Smooth muscle cell (in vitro differentiated cells): ENCODE measurements at regions not wholly inside any gene's neighbourhood (a gene's known extent, or its start where the extent isn't known, plus 50 kb on each side); places are given as distances from the start of the nearest gene placed in this dataset.

ENCODE experiments used
- DNase-seq: peaks from one replicate; lab custom pipeline; 2025; ENCODE audit not compliant: unreplicated experiment; lab: John Stamatoyannopoulos, UW
- H2AFZ ChIP-seq: fragments of 200-600 bp; sonication (generic); 2 replicates; pipeline ENCODE4 v1.6.0; 2016; ENCODE audit warnings: antibody characterized with exemption, low read depth, mild to moderate bottlenecking
- H3F3A ChIP-seq: fragments of 200-600 bp; sonication (generic); 2 replicates; pipeline ENCODE4 v1.6.0; 2017; ENCODE audit warnings: antibody characterized with exemption, low read depth
- H3K27ac ChIP-seq: fragments of 200-600 bp; sonication (generic); 2 replicates; pipeline ENCODE4 v1.5.1; 2016; ENCODE audit warnings: low read depth, mild to moderate bottlenecking
- H3K27me3 ChIP-seq: fragments of 200-600 bp; sonication (generic); 2 replicates; pipeline ENCODE4 v1.6.1; 2016; ENCODE audit warnings: low read depth, mild to moderate bottlenecking
- H3K36me3 ChIP-seq: fragments of 200-600 bp; sonication (generic); 2 replicates; pipeline ENCODE4 v1.5.1; 2016; ENCODE audit warnings: low read depth
- H3K4me1 ChIP-seq: fragments of 200-600 bp; sonication (generic); 2 replicates; pipeline ENCODE4 v1.5.1; 2016; ENCODE audit warnings: low read depth
- H3K4me2 ChIP-seq: fragments of 200-600 bp; sonication (generic); 2 replicates; pipeline ENCODE4 v1.6.0; 2016; ENCODE audit warnings: mild to moderate bottlenecking
- H3K4me3 ChIP-seq: fragments of 200-600 bp; sonication (generic); 2 replicates; pipeline ENCODE4 v1.5.1; 2016; ENCODE audit warnings: mild to moderate bottlenecking
- H3K79me2 ChIP-seq: fragments of 200-600 bp; sonication (generic); 2 replicates; pipeline ENCODE4 v1.6.0; 2016; ENCODE audit warnings: low read depth, mild to moderate bottlenecking
- H3K9ac ChIP-seq: fragments of 200-600 bp; sonication (generic); 2 replicates; pipeline ENCODE4 v1.6.0; 2016; ENCODE audit warnings: low read depth
- H3K9me3 ChIP-seq: fragments of 200-600 bp; sonication (generic); replicated peaks from 2 replicates; pipeline ENCODE4 v1.5.1; 2016; ENCODE audit warnings: low read depth
- H4K20me1 ChIP-seq: fragments of 200-600 bp; sonication (generic); 2 replicates; pipeline ENCODE4 v1.6.0; 2016; ENCODE audit warnings: low read depth
- CTCF ChIP-seq: fragments of 200-600 bp; sonication (generic); IDR thresholded peaks from 2 replicates; pipeline ENCODE4 v1.5.1; 2017; ENCODE audit warnings: borderline replicate concordance, mild to moderate bottlenecking, antibody characterized with exemption; ENCODE audit not compliant: insufficient read depth, poor library complexity, severe bottlenecking
- WGBS: methylation state at CpG from one replicate; pipeline ENCODE4 v1.1.7; 2016; ENCODE audit warnings: low lambda C conversion rate; 5-methylcytosine and 5-hydroxymethylcytosine counted together

- no peak for TF ChIP-seq CTCF
- DNase-seq = no peak
- H3K27ac ChIP-seq = no peak overlapping the region
- H3K4me2 ChIP-seq = no peak overlapping the region
- H3K9ac ChIP-seq = no peak overlapping the region
- WGBS = 63% methylated on average over 5 of the region's 5 CpGs
- H3K27me3 ChIP-seq = no peaks in the 10 kb centered on the region
- H3F3A ChIP-seq = no peaks in the 10 kb centered on the region
- no peaks in the 10 kb centered on the region for H3K4me1 ChIP-seq
- no peaks in the 10 kb centered on the region for H3K36me3 ChIP-seq
- no peak overlapping the region for H3K4me3 ChIP-seq
- no peak overlapping the region for H2AFZ ChIP-seq
- no peaks in the 10 kb centered on the region for H4K20me1 ChIP-seq
- no peaks in the 10 kb centered on the region for H3K79me2 ChIP-seq
- no peaks in the 10 kb centered on the region for H3K9me3 ChIP-seq
Observed at GRCh38 chr4:128450326-128451120, 162.9 kb upstream of the PGRMC2 start.

DNA sequence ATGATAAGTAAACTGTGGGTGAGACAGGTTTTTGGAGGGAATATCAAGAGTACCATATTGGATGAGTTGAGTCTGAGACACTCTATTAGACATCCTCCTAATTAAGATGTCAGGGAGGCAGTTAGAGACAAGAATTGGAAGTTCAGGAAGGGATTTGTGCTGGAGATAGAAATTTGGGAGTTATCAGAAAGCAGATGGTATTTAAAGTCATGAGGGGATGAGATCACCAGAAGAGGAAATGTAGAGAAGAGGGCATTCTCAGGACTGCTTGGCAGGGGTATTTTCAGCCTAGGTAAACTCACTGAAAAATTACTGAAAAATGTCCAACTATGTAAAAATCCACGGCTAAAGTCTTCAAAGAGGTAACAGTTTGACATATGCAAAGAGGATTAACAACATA, 161.6 kb upstream of the PGRMC2 start:
- Histone ChIP-seq H4K20me1 (no peaks in the 10 kb centered on the region), H3K4me1 (no peaks in the 10 kb centered on the region), H3F3A (no peaks in the 10 kb centered on the region), H3K9ac (no peak overlapping the region), H3K4me2 (no peak overlapping the region), H3K4me3 (no peak overlapping the region), H3K79me2 (no peaks in the 10 kb centered on the region), H2AFZ (no peak overlapping the region), H3K36me3 (no peaks in the 10 kb centered on the region), H3K9me3 (no peaks in the 10 kb centered on the region), H3K27ac (no peak overlapping the region), H3K27me3 (no peaks in the 10 kb centered on the region)
- no peak for DNase-seq
- TF ChIP-seq CTCF = no peak
- 96% methylated on average over 1 of the region's 1 CpG for WGBS

- Histone ChIP-seq H3K36me3 (no peaks in the 10 kb centered on the region), H2AFZ (no peak overlapping the region), H3K4me1 (no peaks in the 10 kb centered on the region), H3K4me3 (no peak overlapping the region), H3K9me3 (no peaks in the 10 kb centered on the region), H3K79me2 (no peaks in the 10 kb centered on the region), H4K20me1 (no peaks in the 10 kb centered on the region), H3F3A (no peaks in the 10 kb centered on the region), H3K27me3 (no peaks in the 10 kb centered on the region), H3K9ac (no peak overlapping the region), H3K27ac (no peak overlapping the region), H3K4me2 (no peak overlapping the region)
- no peak for DNase-seq
- 96% methylated on average over 3 of the region's 3 CpGs for WGBS
- no peak for TF ChIP-seq CTCF
Observed at GRCh38 chr4:128444544-128445302, 157.1 kb upstream of the PGRMC2 start.
